ENCODE measurements at regions not wholly inside any gene's neighbourhood (a gene's known extent, or its start where the extent isn't known, plus 50 kb on each side); places are given as distances from the start of the nearest gene placed in this dataset.

- TF ChIP-seq EZH2phosphoT487 (IDR thresholded peaks at IDR 0.05; ENCODE audit: borderline replicate concordance, low read length) (no peak), CTCF (IDR thresholded peaks at IDR 0.05; ENCODE audit: low read depth, low read length, poor library complexity, severe bottlenecking) (no peak)
- H3K4me1 ChIP-seq (ENCODE audit: control insufficient read depth, low read length) = no peaks in the 10 kb centered on the region
- no peaks in the 10 kb centered on the region for H3K79me2 ChIP-seq (ENCODE audit: control insufficient read depth, low read length)
- no peaks in the 10 kb centered on the region for H3F3A ChIP-seq (ENCODE audit: control insufficient read depth, insufficient read depth)
- H3K4me3 ChIP-seq (ENCODE audit: low read length) = no peak overlapping the region
- H3K9me3 ChIP-seq (ENCODE audit: control insufficient read depth, insufficient read depth, low read length) = no peaks in the 10 kb centered on the region
- H3K36me3 ChIP-seq (ENCODE audit: control insufficient read depth, low read length) = no peaks in the 10 kb centered on the region
- no peak overlapping the region for H3K27ac ChIP-seq (ENCODE audit: low read depth, low read length)
- H3K9me2 ChIP-seq (replicated peaks; ENCODE audit: control insufficient read depth, low read length) = no peaks in the 10 kb centered on the region
- no peak overlapping the region for H3K4me2 ChIP-seq (ENCODE audit: low read length)
- H3K27me3 ChIP-seq (ENCODE audit: control insufficient read depth, low read length) = no peaks in the 10 kb centered on the region
- no peaks in the 10 kb centered on the region for H4K20me1 ChIP-seq (ENCODE audit: control insufficient read depth, insufficient read depth, low read depth, low read length)
Measured at GRCh38 chr3:174376346-174376745, 482.8 kb upstream of the NAALADL2 start.

GRCh38 chr3:174377096-174377495 is 482.0 kb upstream of the NAALADL2 start:
- Histone ChIP-seq H3K9me3 (ENCODE audit: control insufficient read depth, insufficient read depth, low read length) (no peaks in the 10 kb centered on the region), H3K36me3 (ENCODE audit: control insufficient read depth, low read length) (no peaks in the 10 kb centered on the region), H3K4me3 (ENCODE audit: low read length) (no peak overlapping the region), H3K27me3 (ENCODE audit: control insufficient read depth, low read length) (no peaks in the 10 kb centered on the region), H3K4me1 (ENCODE audit: control insufficient read depth, low read length) (no peaks in the 10 kb centered on the region), H3K27ac (ENCODE audit: low read depth, low read length) (no peak overlapping the region), H3F3A (ENCODE audit: control insufficient read depth, insufficient read depth) (no peaks in the 10 kb centered on the region), H4K20me1 (ENCODE audit: control insufficient read depth, insufficient read depth, low read depth, low read length) (no peaks in the 10 kb centered on the region), H3K79me2 (ENCODE audit: control insufficient read depth, low read length) (no peaks in the 10 kb centered on the region), H3K4me2 (ENCODE audit: low read length) (no peak overlapping the region), H3K9me2 (replicated peaks; ENCODE audit: control insufficient read depth, low read length) (no peaks in the 10 kb centered on the region)
- TF ChIP-seq CTCF (IDR thresholded peaks at IDR 0.05; ENCODE audit: low read depth, low read length, poor library complexity, severe bottlenecking) (no peak), EZH2phosphoT487 (IDR thresholded peaks at IDR 0.05; ENCODE audit: borderline replicate concordance, low read length) (no peak)

- Histone ChIP-seq H3K9me2 (replicated peaks; ENCODE audit: control insufficient read depth, low read length) (no peaks in the 10 kb centered on the region), H3K36me3 (ENCODE audit: control insufficient read depth, low read length) (no peaks in the 10 kb centered on the region), H3F3A (ENCODE audit: control insufficient read depth, insufficient read depth) (no peaks in the 10 kb centered on the region), H3K27ac (ENCODE audit: low read depth, low read length) (no peak overlapping the region), H3K4me3 (ENCODE audit: low read length) (no peak overlapping the region), H4K20me1 (ENCODE audit: control insufficient read depth, insufficient read depth, low read depth, low read length) (no peaks in the 10 kb centered on the region), H3K4me2 (ENCODE audit: low read length) (no peak overlapping the region), H3K79me2 (ENCODE audit: control insufficient read depth, low read length) (no peaks in the 10 kb centered on the region), H3K9me3 (ENCODE audit: control insufficient read depth, insufficient read depth, low read length) (no peaks in the 10 kb centered on the region), H3K4me1 (ENCODE audit: control insufficient read depth, low read length) (no peaks in the 10 kb centered on the region), H3K27me3 (ENCODE audit: control insufficient read depth, low read length) (no peaks in the 10 kb centered on the region)
- TF ChIP-seq CTCF (IDR thresholded peaks at IDR 0.05; ENCODE audit: low read depth, low read length, poor library complexity, severe bottlenecking) (no peak), EZH2phosphoT487 (IDR thresholded peaks at IDR 0.05; ENCODE audit: borderline replicate concordance, low read length) (no peak)
Measured at GRCh38 chr3:174377684-174378083, 481.4 kb upstream of the NAALADL2 start.

- H4K20me1 ChIP-seq (ENCODE audit: control insufficient read depth, insufficient read depth, low read depth, low read length) = no peaks in the 10 kb centered on the region
- H3K9me2 ChIP-seq (replicated peaks; ENCODE audit: control insufficient read depth, low read length) = no peaks in the 10 kb centered on the region
- H3K27me3 ChIP-seq (ENCODE audit: control insufficient read depth, low read length) = no peaks in the 10 kb centered on the region
- H3K4me2 ChIP-seq (ENCODE audit: low read length) = no peak overlapping the region
- H3F3A ChIP-seq (ENCODE audit: control insufficient read depth, insufficient read depth) = no peaks in the 10 kb centered on the region
- no peak overlapping the region for H3K27ac ChIP-seq (ENCODE audit: low read depth, low read length)
- H3K36me3 ChIP-seq (ENCODE audit: control insufficient read depth, low read length) = no peaks in the 10 kb centered on the region
- no peaks in the 10 kb centered on the region for H3K4me1 ChIP-seq (ENCODE audit: control insufficient read depth, low read length)
- no peaks in the 10 kb centered on the region for H3K79me2 ChIP-seq (ENCODE audit: control insufficient read depth, low read length)
- no peak overlapping the region for H3K4me3 ChIP-seq (ENCODE audit: low read length)
- no peak for TF ChIP-seq CTCF (IDR thresholded peaks at IDR 0.05; ENCODE audit: low read depth, low read length, poor library complexity, severe bottlenecking)
- no peak for TF ChIP-seq EZH2phosphoT487 (IDR thresholded peaks at IDR 0.05; ENCODE audit: borderline replicate concordance, low read length)
- no peaks in the 10 kb centered on the region for H3K9me3 ChIP-seq (ENCODE audit: control insufficient read depth, insufficient read depth, low read length)
Measured at GRCh38 chr3:174382878-174383277, 476.3 kb upstream of the NAALADL2 start.
